ENCODE measurements at regions not wholly inside any gene's neighbourhood (a gene's known extent, or its start where the extent isn't known, plus 50 kb on each side); places are given as distances from the start of the nearest gene placed in this dataset.

- no peak for DNase-seq
Observed at GRCh38 chr10:128885573-128886555, 581.2 kb upstream of the MGMT start.

- no peak for DNase-seq
Observed at GRCh38 chr10:128887856-128888255, 579.2 kb upstream of the MGMT start.

DNA sequence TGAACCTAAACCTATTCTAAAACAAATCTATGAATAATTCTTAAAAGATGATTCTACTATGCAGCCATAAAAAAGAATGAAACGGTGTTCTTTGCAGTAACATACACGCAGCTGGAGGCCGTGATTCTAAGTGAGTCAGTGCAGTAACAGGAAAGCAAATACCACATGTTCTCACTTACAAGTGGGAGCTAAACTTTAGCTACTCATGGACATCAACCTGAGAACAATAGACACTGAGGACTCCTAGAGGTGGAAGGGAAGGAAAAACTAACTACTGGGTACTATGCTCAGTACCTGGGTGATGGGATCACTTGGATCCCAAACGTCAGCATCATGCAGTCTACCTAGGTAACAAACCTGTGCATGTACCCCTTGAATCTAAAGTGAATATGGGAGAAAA is 575.0 kb upstream of the MGMT start:
- no peak for DNase-seq

DNA sequence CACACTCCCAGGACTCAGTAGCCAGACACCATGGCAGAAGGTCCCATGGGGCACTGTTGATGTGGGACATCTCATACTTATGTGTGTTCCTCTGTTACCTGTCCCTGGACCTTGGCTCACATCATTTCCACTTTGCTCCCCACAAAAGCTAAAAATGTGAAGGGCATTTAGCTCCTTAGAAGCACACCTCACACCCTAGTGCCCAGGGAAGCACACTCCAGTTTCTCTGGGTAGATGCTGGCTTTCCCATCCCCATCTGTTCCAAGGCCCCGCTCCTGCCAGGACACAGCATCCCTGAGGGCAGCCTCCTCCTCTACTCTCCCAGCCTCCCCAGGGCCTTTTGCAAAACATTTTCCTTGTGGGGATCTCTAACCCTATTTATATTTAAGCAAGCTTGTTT is 572.4 kb upstream of the MGMT start:
- no peak for DNase-seq

GRCh38 chr10:128895473-128895872 is 571.6 kb upstream of the MGMT start:
- no peak for DNase-seq

- no peak for DNase-seq
Observed at GRCh38 chr10:128896116-128896795, 570.8 kb upstream of the MGMT start.

- no peak for DNase-seq
Observed at GRCh38 chr10:128896963-128897362, 570.1 kb upstream of the MGMT start.

GRCh38 chr10:128897401-128898129 is 569.5 kb upstream of the MGMT start:
- no peak for DNase-seq

GRCh38 chr10:128898133-128898915 is 568.7 kb upstream of the MGMT start:
- DNase-seq, result no peak

- no peak for DNase-seq
Observed at GRCh38 chr10:128898916-128899195, 568.2 kb upstream of the MGMT start.

DNA sequence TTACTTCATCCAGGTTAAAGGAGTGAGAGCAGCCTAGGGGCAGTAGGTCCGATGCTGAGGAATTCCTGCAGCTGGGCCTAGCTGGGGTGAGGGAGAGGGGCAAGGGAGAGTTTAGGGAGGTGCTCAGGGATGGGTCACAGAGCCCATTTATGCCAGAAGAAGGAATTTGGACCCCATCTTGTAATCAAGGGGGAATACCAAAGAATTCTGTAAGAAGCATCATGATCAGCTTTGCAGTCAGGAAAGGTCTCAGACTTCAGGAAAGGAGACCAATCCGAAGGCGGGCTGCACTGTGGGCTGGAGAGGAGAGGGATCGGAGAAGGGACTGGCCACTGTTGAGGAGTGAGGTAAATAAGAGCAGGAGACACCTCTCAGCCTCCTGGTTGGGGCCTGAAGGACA is 566.6 kb upstream of the MGMT start:
- no peak for DNase-seq

- no peak for DNase-seq
Observed at GRCh38 chr10:128901236-128901635, 565.8 kb upstream of the MGMT start.

- DNase-seq, result no peak
Observed at GRCh38 chr10:128902031-128902710, 564.9 kb upstream of the MGMT start.

GRCh38 chr10:128907155-128907941 is 559.7 kb upstream of the MGMT start:
- no peak for DNase-seq

DNA sequence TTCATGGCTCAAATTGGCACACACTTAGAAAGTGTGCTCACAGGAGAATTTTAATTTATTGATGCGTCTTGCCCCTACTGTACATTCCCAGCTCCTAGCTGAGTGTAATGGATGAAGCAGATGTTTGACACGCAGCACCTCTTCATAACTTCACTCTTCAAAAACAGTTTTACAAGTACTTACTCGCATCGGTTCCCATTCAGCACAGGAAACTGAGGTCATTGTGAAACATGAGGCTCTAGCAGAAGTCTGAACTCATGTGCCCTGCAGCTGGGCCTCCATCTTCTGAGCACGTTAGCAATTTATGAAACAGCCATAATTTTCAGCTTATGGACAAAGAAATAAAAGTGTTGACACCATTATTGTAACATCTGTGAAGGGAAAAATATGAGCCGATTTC is 558.9 kb upstream of the MGMT start:
- no peak for DNase-seq

GRCh38 chr10:128908499-128908898 is 558.5 kb upstream of the MGMT start:
- no peak for DNase-seq

GRCh38 chr10:128912568-128913311 is 554.3 kb upstream of the MGMT start:
- no peak for DNase-seq

GRCh38 chr10:128914681-128915080 is 552.4 kb upstream of the MGMT start:
- DNase-seq, result no peak

GRCh38 chr10:128915630-128916029 is 551.4 kb upstream of the MGMT start:
- no peak for DNase-seq

DNA sequence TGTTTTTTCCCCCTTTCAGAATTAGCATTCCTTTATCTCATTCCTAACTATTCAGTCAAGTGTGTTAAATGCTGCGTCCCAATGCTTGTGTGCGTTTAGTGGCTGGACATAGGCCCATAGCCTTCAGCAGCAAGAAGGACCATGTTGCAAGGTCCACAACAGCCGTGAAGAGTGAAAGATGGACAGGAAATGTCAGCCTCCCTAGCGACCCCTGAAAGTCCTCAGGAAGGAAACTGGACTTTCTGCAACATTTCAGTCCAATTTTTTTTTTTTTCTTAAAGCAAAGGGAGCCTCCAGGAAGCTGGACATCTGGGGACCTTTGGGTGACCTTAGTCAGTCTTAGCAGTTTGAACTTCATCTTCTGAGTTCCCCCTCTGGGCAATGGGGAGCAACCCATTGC is 550.7 kb upstream of the MGMT start:
- DNase-seq, result no peak
